MM.1S (cell line): ENCODE measurements at regions not wholly inside any gene's neighbourhood (a gene's known extent, or its start where the extent isn't known, plus 50 kb on each side); places are given as distances from the start of the nearest gene placed in this dataset.

Experiments used
- DNase-seq: peaks from one replicate; pipeline ENCODE4 v3.0.0-alpha.2; 2015
- H2AFZ ChIP-seq: fragments of 300-600 bp; sonication (generic); 2 replicates; pipeline ENCODE4 v1.6.0; 2016; ENCODE audit warnings: antibody characterized with exemption, low read length
- H3F3A ChIP-seq: fragments of 300-600 bp; sonication (generic); 2 replicates; pipeline ENCODE4 v1.6.1; 2016; ENCODE audit warnings: mild to moderate bottlenecking, antibody characterized with exemption, low read length, moderate library complexity, mixed read lengths; ENCODE audit not compliant: insufficient read depth
- H3K27ac ChIP-seq: fragments of 300-600 bp; sonication (generic); 2 replicates; pipeline ENCODE4 v1.5.1; 2016; ENCODE audit warnings: mild to moderate bottlenecking, low read length
- H3K27me3 ChIP-seq: fragments of 300-600 bp; sonication (generic); replicated peaks from 2 replicates; pipeline ENCODE4 v1.6.0; 2016; ENCODE audit warnings: low read length; ENCODE audit not compliant: insufficient read depth
- H3K36me3 ChIP-seq: fragments of 300-600 bp; sonication (generic); replicated peaks from 2 replicates; pipeline ENCODE4 v1.6.1; 2016; ENCODE audit warnings: mild to moderate bottlenecking, low read length, mixed read lengths; ENCODE audit not compliant: insufficient read depth
- H3K4me1 ChIP-seq: fragments of 300-600 bp; sonication (generic); 2 replicates; pipeline ENCODE4 v1.6.1; 2016; ENCODE audit warnings: low read length, mixed read lengths
- H3K4me2 ChIP-seq: fragments of 300-600 bp; sonication (generic); 2 replicates; pipeline ENCODE4 v1.6.0; 2016; ENCODE audit warnings: low read depth, low read length
- H3K4me3 ChIP-seq: fragments of 300-600 bp; sonication (generic); 2 replicates; pipeline ENCODE4 v1.5.1; 2016; ENCODE audit warnings: low read length, mixed read lengths
- H3K79me2 ChIP-seq: fragments of 300-600 bp; sonication (generic); 2 replicates; pipeline ENCODE4 v1.6.1; 2016; ENCODE audit warnings: mixed run types, low read length, mixed read lengths
- H3K9ac ChIP-seq: fragments of 300-600 bp; sonication (generic); 2 replicates; pipeline ENCODE4 v1.6.1; 2016; ENCODE audit warnings: low read length, mixed read lengths
- H3K9me2 ChIP-seq: fragments of 300-600 bp; sonication (generic); replicated peaks from 2 replicates; pipeline ENCODE4 v1.6.1; 2016; ENCODE audit warnings: mild to moderate bottlenecking, low read length, mixed read lengths; ENCODE audit not compliant: insufficient read depth
- H3K9me3 ChIP-seq: fragments of 300-600 bp; sonication (generic); replicated peaks from 2 replicates; pipeline ENCODE4 v1.6.1; 2016; ENCODE audit warnings: mild to moderate bottlenecking, low read length, mixed read lengths; ENCODE audit not compliant: insufficient read depth
- H4K20me1 ChIP-seq: fragments of 300-600 bp; sonication (generic); 2 replicates; pipeline ENCODE4 v1.6.1; 2016; ENCODE audit warnings: mild to moderate bottlenecking, low read length, moderate library complexity, mixed read lengths; ENCODE audit not compliant: insufficient read depth
- CTCF ChIP-seq: fragments of 300-600 bp; sonication (generic); IDR thresholded peaks from 2 replicates; pipeline ENCODE4 v1.5.1; 2016; ENCODE audit warnings: antibody characterized with exemption, low read length, mixed read lengths
- EZH2 ChIP-seq: fragments of 300-600 bp; sonication (generic); optimal IDR thresholded peaks from 2 replicates; pipeline ENCODE3; 2017; ENCODE audit warnings: low read depth, mild to moderate bottlenecking, antibody characterized with exemption, low read length, mixed read lengths
- EZH2phosphoT487 ChIP-seq: fragments of 300-600 bp; sonication (generic); IDR thresholded peaks from 2 replicates; pipeline ENCODE4 v1.6.1; 2018; ENCODE audit warnings: antibody characterized with exemption, low read length

DNA sequence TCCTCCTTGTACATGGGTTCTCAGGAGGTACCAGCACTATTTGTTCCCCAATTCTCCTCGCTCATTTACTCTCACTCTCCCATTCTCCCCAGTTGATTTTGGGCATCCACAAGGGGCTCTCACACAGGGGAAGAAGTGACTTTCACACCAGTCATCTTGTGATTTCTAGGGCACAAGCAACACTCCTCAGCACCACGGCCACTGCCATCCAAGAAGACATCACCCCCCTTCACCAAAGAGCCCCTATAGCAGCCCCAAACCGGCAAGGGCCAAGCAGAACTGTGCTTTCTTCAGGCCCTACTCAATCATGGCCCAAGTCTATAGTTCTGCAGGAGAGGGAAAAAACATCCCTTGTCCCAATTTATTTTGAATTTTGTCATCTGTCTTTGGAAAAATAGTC lies 209.2 kb upstream of the ARL4C start:
- no peaks in the 10 kb centered on the region for H3K9me2 ChIP-seq
- H3K9me3 ChIP-seq: no peaks in the 10 kb centered on the region
- no peak overlapping the region for H3K9ac ChIP-seq
- H3K36me3 ChIP-seq: no peaks in the 10 kb centered on the region
- no peaks in the 10 kb centered on the region for H4K20me1 ChIP-seq
- H3K4me3 ChIP-seq: no peak overlapping the region
- DNase-seq: no peak
- H3K27me3 ChIP-seq: no peaks in the 10 kb centered on the region
- H2AFZ ChIP-seq: no peak overlapping the region
- no peaks in the 10 kb centered on the region for H3F3A ChIP-seq
- no peaks in the 10 kb centered on the region for H3K79me2 ChIP-seq
- no peaks in the 10 kb centered on the region for H3K4me1 ChIP-seq
- TF ChIP-seq EZH2: no peak
- TF ChIP-seq CTCF: no peak
- no peak for TF ChIP-seq EZH2phosphoT487
- H3K4me2 ChIP-seq: no peak overlapping the region
- no peak overlapping the region for H3K27ac ChIP-seq

GRCh38 chr2:234705108-234705507 lies 208.2 kb upstream of the ARL4C start:
- Histone ChIP-seq H3K9me3 (no peaks in the 10 kb centered on the region), H3K4me3 (no peak overlapping the region), H3K27ac (no peak overlapping the region), H3F3A (no peaks in the 10 kb centered on the region), H3K9me2 (no peaks in the 10 kb centered on the region), H4K20me1 (no peaks in the 10 kb centered on the region), H3K36me3 (no peaks in the 10 kb centered on the region), H2AFZ (no peak overlapping the region), H3K4me1 (no peaks in the 10 kb centered on the region), H3K27me3 (no peaks in the 10 kb centered on the region), H3K79me2 (no peaks in the 10 kb centered on the region), H3K4me2 (no peak overlapping the region), H3K9ac (no peak overlapping the region)
- TF ChIP-seq CTCF (no peak), EZH2 (no peak), EZH2phosphoT487 (no peak)
- no peak for DNase-seq

DNA sequence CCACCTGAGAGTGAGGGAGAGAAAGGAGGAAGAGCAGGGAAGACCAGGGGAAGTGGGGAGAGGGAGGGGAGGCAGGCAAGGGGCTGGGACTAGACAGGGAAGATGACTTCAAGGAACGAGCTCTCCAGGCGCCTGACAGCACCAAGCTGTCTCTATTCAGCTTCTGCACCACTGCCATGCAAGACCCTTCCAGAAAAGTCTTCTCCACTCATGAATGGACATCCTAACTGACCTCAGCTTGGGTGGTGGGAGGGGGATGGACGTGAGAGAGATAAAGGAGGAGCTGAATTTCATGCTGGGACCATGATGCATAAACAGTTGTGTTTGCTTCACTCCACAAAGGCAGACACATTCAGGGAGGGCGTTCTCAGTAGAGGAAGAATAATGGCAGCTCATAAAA lies 206.4 kb upstream of the ARL4C start:
- no peaks in the 10 kb centered on the region for H3K79me2 ChIP-seq
- H3K4me2 ChIP-seq: no peak overlapping the region
- no peaks in the 10 kb centered on the region for H3K36me3 ChIP-seq
- H3F3A ChIP-seq: no peaks in the 10 kb centered on the region
- no peaks in the 10 kb centered on the region for H4K20me1 ChIP-seq
- H3K9me3 ChIP-seq: no peaks in the 10 kb centered on the region
- no peak overlapping the region for H3K27ac ChIP-seq
- no peak overlapping the region for H3K9ac ChIP-seq
- DNase-seq: no peak
- no peak overlapping the region for H3K4me3 ChIP-seq
- no peaks in the 10 kb centered on the region for H3K4me1 ChIP-seq
- H2AFZ ChIP-seq: no peak overlapping the region
- TF ChIP-seq EZH2phosphoT487 (no peak), EZH2 (no peak), CTCF (no peak)
- H3K27me3 ChIP-seq: no peaks in the 10 kb centered on the region
- H3K9me2 ChIP-seq: no peaks in the 10 kb centered on the region
